GM12878 (cell line): ENCODE measurements at regions not wholly inside any gene's neighbourhood (a gene's known extent, or its start where the extent isn't known, plus 50 kb on each side); places are given as distances from the start of the nearest gene placed in this dataset.

Experiments used
- ATAC-seq: fragments of 200-7000 bp; cut with Tn5 transposase; 3 replicates; pipeline ENCODE4 v1.9.1; 2020; ENCODE audit warnings: mild to moderate bottlenecking, moderate library complexity
- BruUV-seq: library from RNA; stranded (reverse); fragments of 400-500 nt; replicated peaks from 2 replicates; lab custom pipeline; 2021; lab: Mats Ljungman, UMichigan
- CTCF ChIA-PET: fragments of 300-600 bp; sonication (Branson Sonifier 250); formaldehyde crosslinking; extraction: SDS; loops from one replicate; lab custom pipeline; 2021; ENCODE audit warnings: inconsistent platforms; lab: Yijun Ruan, JAX
- POLR2A ChIA-PET: fragments of 350-600 bp; formaldehyde crosslinking; extraction: SDS; loops from one replicate; lab custom pipeline; 2021; ENCODE audit warnings: inconsistent platforms; lab: Charles Lee
- RAD21 ChIA-PET: fragments of 300-600 bp; sonication (Branson Sonifier 250); formaldehyde crosslinking; loops from one replicate; lab custom pipeline; 2023; ENCODE audit warnings: antibody characterized with exemption; ENCODE audit not compliant: unreplicated experiment; lab: Charles Lee
- SMC1A ChIA-PET: fragments of 300-600 bp; sonication (Branson Sonifier 250); formaldehyde crosslinking; loops from one replicate; lab custom pipeline; 2023; ENCODE audit not compliant: unreplicated experiment, uncharacterized antibody; lab: Charles Lee
- DNase-seq: peaks from one replicate; pipeline ENCODE4 v3.0.0-alpha.2; 2011; ENCODE audit warnings: low read depth, low spot score
- FAIRE-seq: peaks from 3 replicates; lab custom pipeline; 2011; peaks lifted over from hg19 to GRCh38; lab: Jason Lieb, UNC
- H2AFZ ChIP-seq: 2 replicates; pipeline ENCODE4 v1.6.0; 2011; ENCODE audit warnings: low read depth, low read length, control low read depth; ENCODE audit not compliant: control insufficient read depth
- H3K27ac ChIP-seq: 2 replicates; pipeline ENCODE4 v1.5.1; 2011; ENCODE audit warnings: control low read depth; ENCODE audit not compliant: control insufficient read depth, insufficient read depth
- H3K27me3 ChIP-seq, 2 experiments: replicated peaks in 1 of 2; 2 replicates each; pipeline versions ENCODE4 v1.6.0 to v1.6.1; 2011; ENCODE audit warnings: low read length in 1 of 2; ENCODE audit not compliant: control insufficient read depth in 2 of 2, insufficient read depth in 2 of 2
- H3K36me3 ChIP-seq, 2 experiments: 2 replicates each; pipeline ENCODE4 v1.5.1; 2011; ENCODE audit warnings: low read length in 1 of 2; ENCODE audit not compliant: control insufficient read depth in 2 of 2, insufficient read depth in 2 of 2
- H3K4me1 ChIP-seq: 2 replicates; pipeline ENCODE4 v1.6.1; 2011; ENCODE audit warnings: mild to moderate bottlenecking, low read length, moderate library complexity, mixed read lengths; ENCODE audit not compliant: control insufficient read depth, insufficient read depth
- H3K4me2 ChIP-seq: 2 replicates; pipeline ENCODE4 v1.6.0; 2011; ENCODE audit warnings: control low read depth; ENCODE audit not compliant: control insufficient read depth, insufficient read depth
- H3K4me3 ChIP-seq: fragments of 200-600 bp; sonication (generic); 2 replicates; pipeline ENCODE4 v1.5.1; 2016
- H3K79me2 ChIP-seq: 2 replicates; pipeline ENCODE4 v1.6.0; 2011; ENCODE audit warnings: low read length; ENCODE audit not compliant: control insufficient read depth, insufficient read depth
- H3K9ac ChIP-seq: 2 replicates; pipeline ENCODE4 v1.8.0; 2011; ENCODE audit warnings: low read length, control low read depth, mixed read lengths; ENCODE audit not compliant: control insufficient read depth, insufficient read depth
- H3K9me3 ChIP-seq: replicated peaks from 3 replicates; pipeline ENCODE4 v1.5.1; 2011; ENCODE audit warnings: mild to moderate bottlenecking, low read length; ENCODE audit not compliant: control insufficient read depth, insufficient read depth
- H4K20me1 ChIP-seq: 2 replicates; pipeline ENCODE4 v1.6.0; 2011; ENCODE audit not compliant: control insufficient read depth, insufficient read depth
- BACH1 ChIP-seq: fragments of 450-650 bp; IDR thresholded peaks from 2 replicates; pipeline ENCODE4 v1.6.1; 2017; ENCODE audit warnings: mild to moderate bottlenecking, borderline replicate concordance
- CBFB ChIP-seq: IDR thresholded peaks from 2 replicates; pipeline ENCODE4 v1.6.1; 2016; ENCODE audit warnings: antibody characterized with exemption, low read depth
- ESRRA ChIP-seq: IDR thresholded peaks from 2 replicates; pipeline ENCODE4 v1.6.1; 2012; ENCODE audit warnings: mild to moderate bottlenecking, low read length, improper control_type of control experiment
- HCFC1 ChIP-seq: fragments of 150-350 bp; IDR thresholded peaks from 2 replicates; pipeline ENCODE4 v1.6.1; 2014; ENCODE audit warnings: low read length
- RFX5 ChIP-seq: IDR thresholded peaks from 2 replicates; pipeline ENCODE4 v1.6.1; 2011; ENCODE audit warnings: low read depth, low read length, improper control_type of control experiment
- SUPT20H ChIP-seq: IDR thresholded peaks from 2 replicates; pipeline ENCODE4 v1.6.1; 2011; ENCODE audit warnings: low read depth, mild to moderate bottlenecking, low read length, moderate library complexity, borderline replicate concordance; ENCODE audit not compliant: control insufficient read depth
- WRNIP1 ChIP-seq: IDR thresholded peaks from 2 replicates; pipeline ENCODE4 v1.6.1; 2011; ENCODE audit warnings: low read depth, low read length, improper control_type of control experiment, borderline replicate concordance
- ZBED1 ChIP-seq: IDR thresholded peaks from 2 replicates; pipeline ENCODE4 v1.6.1; 2016; ENCODE audit warnings: borderline replicate concordance
- ZNF207 ChIP-seq: fragments of 450-650 bp; IDR thresholded peaks from 2 replicates; pipeline ENCODE4 v1.6.1; 2014; ENCODE audit warnings: antibody characterized with exemption, mild to moderate bottlenecking, borderline replicate concordance
- ZNF687 ChIP-seq: fragments of 450-650 bp; IDR thresholded peaks from 2 replicates; pipeline ENCODE4 v1.6.1; 2017; ENCODE audit warnings: mild to moderate bottlenecking, moderate library complexity
- ZZZ3 ChIP-seq: IDR thresholded peaks from 2 replicates; pipeline ENCODE4 v1.6.1; 2011; ENCODE audit warnings: low read depth; ENCODE audit not compliant: control insufficient read depth, insufficient read length
- WGBS: methylation state at CpG from one replicate; pipeline ENCODE4 v1.1.6; 2016; ENCODE audit warnings: low lambda C conversion rate; ENCODE audit not compliant: insufficient replicate concordance, insufficient coverage; ENCODE audit errors: missing lambda C conversion rate; 5-methylcytosine and 5-hydroxymethylcytosine counted together
- in situ Hi-C: fragments of 300-500 bp; cut with MboI; formaldehyde crosslinking; loops from 9 replicates; pipeline ENCODE4 v1.14.3; 2018; ENCODE audit warnings: mixed read lengths
- intact Hi-C: fragments of 100-400 bp; cut with micrococcal nuclease; formaldehyde crosslinking; loops from one replicate; pipeline ENCODE4 v1.14.2; 2022; ENCODE audit not compliant: unreplicated experiment

GRCh38 chr1:102183711-102184110 lies 187.0 kb upstream of the OLFM3 start:
- in situ Hi-C loops (loop anchor here (25.0 kb wide), 1 partner anchor 671 kb away; no protein-coding TSS in a partner anchor), intact Hi-C loops (no loop called here)
- ATAC-seq: no peak
- Histone ChIP-seq H3K79me2 (no peaks in the 10 kb centered on the region), H3K4me2 (no peak overlapping the region), H3K4me1 (no peaks in the 10 kb centered on the region), H3K27ac (no peak overlapping the region), H4K20me1 (no peaks in the 10 kb centered on the region), H3K9me3 (no peaks in the 10 kb centered on the region), H3K4me3 (no peak overlapping the region), H3K9ac (no peak overlapping the region), H2AFZ (no peak overlapping the region), H3K36me3 (no peaks in the 10 kb centered on the region), H3K27me3 (no peaks in the 10 kb centered on the region)
- BruUV-seq: no TSS peak
- no peak for FAIRE-seq
- 23% methylated on average over 2 of the region's 2 CpGs for WGBS
- RAD21 ChIA-PET: interaction anchor here (1.0 kb wide), 1 partner anchor 9 kb away, joined by 3 read pairs; no protein-coding TSS in a partner anchor
- DNase-seq: no peak
- CTCF ChIA-PET: interaction anchor here (0.6 to 1.1 kb wide), 2 partner anchors 9 to 16 kb away, joined by 3 to 4 read pairs; no protein-coding TSS in a partner anchor
- POLR2A ChIA-PET: interaction anchor here (0.6 kb wide), 1 partner anchor 952 kb away, joined by 5 read pairs; no protein-coding TSS in a partner anchor
- SMC1A ChIA-PET: no interaction called here
- TF ChIP-seq ZZZ3 (no peak), CBFB (no peak)

GRCh38 chr1:102182603-102183260 lies 186.0 kb upstream of the OLFM3 start:
- CTCF ChIA-PET: interaction anchor here (1.1 kb wide), 1 partner anchor 8 kb away, joined by 4 read pairs; no protein-coding TSS in a partner anchor
- WGBS: 27% methylated on average over 5 of the region's 5 CpGs
- DNase-seq: no peak
- POLR2A ChIA-PET: no interaction called here
- no peak overlapping the region for H3K27ac ChIP-seq
- intact Hi-C loops (no loop called here), in situ Hi-C loops (loop anchor here (25.0 kb wide), 1 partner anchor 670 kb away; no protein-coding TSS in a partner anchor)
- no peaks in the 10 kb centered on the region for H3K79me2 ChIP-seq
- H3K4me1 ChIP-seq: no peaks in the 10 kb centered on the region
- FAIRE-seq: no peak
- no peaks in the 10 kb centered on the region for H3K36me3 ChIP-seq
- H3K9me3 ChIP-seq: no peaks in the 10 kb centered on the region
- no peaks in the 10 kb centered on the region for H4K20me1 ChIP-seq
- SMC1A ChIA-PET: no interaction called here
- TF ChIP-seq ESRRA (no peak), ZZZ3 (no peak), ZNF687 (no peak), ZNF207 (no peak), ZBED1 (no peak), BACH1 (no peak), SUPT20H (no peak), RFX5 (no peak), WRNIP1 (no peak), HCFC1 (no peak)
- H3K27me3 ChIP-seq: no peaks in the 10 kb centered on the region
- H3K4me3 ChIP-seq: no peak overlapping the region
- BruUV-seq: no TSS peak
- no peak overlapping the region for H3K9ac ChIP-seq
- H2AFZ ChIP-seq: no peak overlapping the region
- H3K4me2 ChIP-seq: no peak overlapping the region
- RAD21 ChIA-PET: interaction anchor here (1.0 kb wide), 1 partner anchor 8 kb away, joined by 3 read pairs; no protein-coding TSS in a partner anchor
- ATAC-seq: no peak
